K562 (cell line): ENCODE measurements at regions not wholly inside any gene's neighbourhood (a gene's known extent, or its start where the extent isn't known, plus 50 kb on each side); places are given as distances from the start of the nearest gene placed in this dataset.

Experiments used
- ATAC-seq: fragments of 200-7000 bp; cut with Tn5 transposase; 3 replicates; pipeline ENCODE4 v1.9.1; 2020; ENCODE audit warnings: moderate library complexity
- BruUV-seq: library from RNA; stranded (reverse); fragments of 400-500 nt; replicated peaks from 2 replicates; lab custom pipeline; 2021; lab: Mats Ljungman, UMichigan
- CTCF ChIA-PET: fragments of 300-600 bp; formaldehyde crosslinking; extraction: SDS; loops from one replicate; lab custom pipeline; 2021; ENCODE audit warnings: low intra/inter-chr PET ratio; lab: Yijun Ruan, JAX
- POLR2A ChIA-PET: fragments of 300-600, 350-650 bp; sonication (Branson Sonifier 250); formaldehyde crosslinking; extraction: SDS; loops from one replicate; lab custom pipeline; 2021; ENCODE audit warnings: antibody characterized with exemption, inconsistent platforms; lab: Yijun Ruan, JAX
- DNase-seq, 4 experiments: peaks; one replicate each; pipeline versions ENCODE4 v3.0.0 to v3.0.0-alpha.2; 2011 to 2018; ENCODE audit warnings: low spot score in 3 of 4, mixed read lengths in 3 of 4; ENCODE audit errors: extremely low read depth in 1 of 4
- FAIRE-seq: peaks from 2 replicates; lab custom pipeline; 2011; peaks lifted over from hg19 to GRCh38; lab: Jason Lieb, UNC
- H2AFZ ChIP-seq: 2 replicates; pipeline ENCODE4 v1.6.0; 2011; ENCODE audit warnings: low read depth, low read length, control low read depth, inconsistent platforms
- H3K27ac ChIP-seq: fragments of 200-600 bp; 3 replicates; pipeline ENCODE4 v1.8.0; 2011; ENCODE audit warnings: low read depth, mild to moderate bottlenecking, control low read depth, inconsistent platforms, low read length, moderate library complexity, mixed read lengths; ENCODE audit errors: extremely low read depth
- H3K27me3 ChIP-seq, 2 experiments: fragments of 300-600 bp in 1 of 2; 2 replicates in 1 of 2; 3 replicates in 1 of 2; pipeline versions ENCODE4 v1.6.0 to v1.8.0; 2011; ENCODE audit warnings: inconsistent platforms in 2 of 2, low read length in 2 of 2, mild to moderate bottlenecking in 1 of 2, mixed read lengths in 1 of 2, moderate library complexity in 1 of 2; ENCODE audit not compliant: control insufficient read depth in 2 of 2, insufficient read depth in 2 of 2
- H3K36me3 ChIP-seq: fragments of 300-600 bp; 3 replicates; pipeline ENCODE4 v1.8.0; 2011; ENCODE audit warnings: mild to moderate bottlenecking, low read length, inconsistent platforms; ENCODE audit not compliant: control insufficient read depth, insufficient read depth
- H3K4me1 ChIP-seq, 2 experiments: fragments of 200-600 bp in 1 of 2; replicated peaks in 1 of 2; 2 replicates in 1 of 2; 3 replicates in 1 of 2; pipeline versions ENCODE4 v1.5.1 to v1.8.0; 2011; ENCODE audit warnings: inconsistent platforms in 2 of 2, low read length in 2 of 2, mild to moderate bottlenecking in 1 of 2, mixed read lengths in 1 of 2, moderate library complexity in 1 of 2; ENCODE audit not compliant: control insufficient read depth in 2 of 2, insufficient read depth in 2 of 2
- H3K4me2 ChIP-seq: 2 replicates; pipeline ENCODE4 v1.6.1; 2011; ENCODE audit warnings: low read length, control low read depth, inconsistent platforms, mixed read lengths; ENCODE audit not compliant: insufficient read depth
- H3K4me3 ChIP-seq: fragments of 200-600 bp; sonication (generic), shearing (Covaris generic); 2 replicates; pipeline ENCODE4 v1.5.1; 2016; ENCODE audit warnings: control low read depth, inconsistent platforms
- H3K79me2 ChIP-seq: fragments of 200-600 bp; 3 replicates; pipeline ENCODE4 v1.8.0; 2011; ENCODE audit warnings: low read length, inconsistent platforms; ENCODE audit not compliant: control insufficient read depth, insufficient read depth
- H3K9ac ChIP-seq, 2 experiments: 2 replicates each; pipeline versions ENCODE4 v1.6.0 to v1.6.1; 2011; ENCODE audit warnings: low read depth in 2 of 2, low read length in 2 of 2, control low read depth in 1 of 2, inconsistent platforms in 1 of 2, mild to moderate bottlenecking in 1 of 2, mixed read lengths in 1 of 2; ENCODE audit not compliant: insufficient read depth in 1 of 2
- H3K9me1 ChIP-seq: one replicate; pipeline ENCODE4 v1.6.0; 2011; ENCODE audit warnings: inconsistent platforms, mild to moderate bottlenecking, low read length, moderate library complexity; ENCODE audit not compliant: control insufficient read depth, insufficient read depth
- H3K9me3 ChIP-seq: replicated peaks from 2 replicates; pipeline ENCODE4 v1.5.1; 2011; ENCODE audit warnings: low read depth, low read length, inconsistent platforms; ENCODE audit not compliant: control insufficient read depth, insufficient read depth
- H4K20me1 ChIP-seq: replicated peaks from 2 replicates; pipeline ENCODE4 v1.6.1; 2011; ENCODE audit warnings: low read length, inconsistent platforms, mixed read lengths; ENCODE audit not compliant: control insufficient read depth, insufficient read depth
- CBX2 ChIP-seq: fragments of 200-600 bp; sonication (generic); IDR thresholded peaks from one replicate; pipeline ENCODE4 v1.6.1; 2012; ENCODE audit warnings: mild to moderate bottlenecking, low read length, inconsistent platforms; ENCODE audit not compliant: insufficient read depth, poor library complexity, severe bottlenecking
- FUS ChIP-seq: fragments of 200-400 bp; formaldehyde crosslinking; optimal IDR thresholded peaks from 2 replicates; pipeline ENCODE3; 2017; ENCODE audit warnings: low read depth, low read length
- MYC ChIP-seq, 2 experiments: fragments of 250-450 bp in 1 of 2; sonication (Bioruptor Pico) in 1 of 2; IDR thresholded peaks; 2 replicates each; pipeline versions ENCODE4 v1.5.1 to v1.6.1; 2012 to 2021; ENCODE audit warnings: low read depth in 2 of 2, borderline replicate concordance in 1 of 2, improper control_type of control experiment in 1 of 2, low read length in 1 of 2, mild to moderate bottlenecking in 1 of 2, moderate library complexity in 1 of 2
- MYNN ChIP-seq, 2 experiments: sonication (generic); formaldehyde crosslinking in 1 of 2; IDR thresholded peaks; 2 replicates each; pipeline versions ENCODE4 v1.5.0 to v1.6.1; 2016 to 2020; ENCODE audit warnings: antibody characterized with exemption in 1 of 2, missing genetic modification reagents in 1 of 2
- PHF20 ChIP-seq: fragments of 450-650 bp; IDR thresholded peaks from 2 replicates; pipeline ENCODE4 v1.6.1; 2018; ENCODE audit not compliant: partially characterized antibody
- STAT5B ChIP-seq: fragments of 250-450 bp; sonication (Bioruptor Pico); IDR thresholded peaks from 2 replicates; pipeline ENCODE4 v1.8.0; 2021; ENCODE audit warnings: mild to moderate bottlenecking, inconsistent platforms
- ZBTB1 ChIP-seq: sonication (generic); formaldehyde crosslinking; IDR thresholded peaks from 2 replicates; pipeline ENCODE4 v1.8.1; 2023; ENCODE audit warnings: missing genetic modification reagents, low read depth, mild to moderate bottlenecking, borderline replicate concordance
- ZNF780A ChIP-seq: fragments of 250-450 bp; sonication (Bioruptor Pico); IDR thresholded peaks from 2 replicates; pipeline ENCODE4 v1.5.0; 2021; ENCODE audit warnings: mild to moderate bottlenecking
- WGBS: fragments of 100-300 bp; shearing (Covaris generic); methylation state at CpG from one replicate; pipeline ENCODE4 v1.1.6; 2016; ENCODE audit warnings: low coverage, mixed read lengths; ENCODE audit not compliant: insufficient coverage; ENCODE audit errors: missing lambda C conversion rate; 5-methylcytosine and 5-hydroxymethylcytosine counted together
- in situ Hi-C: fragments of 300-500 bp; cut with MboI; formaldehyde crosslinking; loops from 4 replicates; pipeline ENCODE4 v1.15.0; 2018; ENCODE audit warnings: inconsistent platforms, mixed read lengths
- intact Hi-C: fragments of 100-400 bp; cut with micrococcal nuclease; formaldehyde crosslinking; loops from 2 replicates; pipeline ENCODE4 v1.14.2; 2022
- TF ChIP-seq, protein P1 (sequence below): fragments of 200-800 bp; sonication (Bioruptor generic); IDR thresholded peaks from 2 replicates; pipeline ENCODE4 v1.6.1; 2017; ENCODE audit warnings: missing genetic modification characterization, missing compliant biosample characterization
- TF ChIP-seq, protein P2 (sequence below): fragments of 250-450 bp; sonication (Bioruptor Pico); IDR thresholded peaks from 2 replicates; pipeline ENCODE4 v1.5.0; 2022; ENCODE audit warnings: mild to moderate bottlenecking
- TF ChIP-seq, protein P3 (sequence below): IDR thresholded peaks from 2 replicates; pipeline ENCODE4 v1.6.1; 2011; ENCODE audit warnings: borderline replicate concordance, low read depth, mild to moderate bottlenecking, moderate library complexity, low read length; ENCODE audit not compliant: insufficient read depth, poor library complexity, severe bottlenecking

DNA sequence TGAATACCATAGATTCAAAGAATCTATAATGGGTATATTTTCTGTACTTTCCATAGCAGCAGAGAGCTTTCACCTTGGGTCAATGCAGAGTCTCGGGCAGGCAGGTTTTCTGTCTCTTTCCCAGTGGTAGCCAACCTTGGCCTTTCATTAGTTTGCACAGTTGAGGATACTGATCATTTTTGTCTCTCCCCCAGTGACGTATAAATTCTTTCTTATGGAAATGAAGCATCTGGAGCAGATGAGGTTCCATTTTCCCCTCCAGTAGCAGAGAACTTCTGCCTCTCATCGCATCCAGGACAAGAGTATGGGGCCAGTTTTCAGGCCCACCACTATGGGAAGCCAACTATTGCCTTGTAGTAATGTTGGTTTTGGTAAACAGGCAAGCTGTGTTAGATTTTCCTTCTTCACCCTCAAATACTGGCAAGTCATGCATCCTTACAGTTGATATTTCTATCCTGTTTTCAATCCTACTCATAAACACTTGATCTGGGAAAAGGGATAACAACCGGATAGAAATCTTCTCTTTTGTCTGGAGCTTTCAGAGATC lies 845.2 kb upstream of the CDH18 start (continued):
- TF ChIP-seq, protein P1, sequence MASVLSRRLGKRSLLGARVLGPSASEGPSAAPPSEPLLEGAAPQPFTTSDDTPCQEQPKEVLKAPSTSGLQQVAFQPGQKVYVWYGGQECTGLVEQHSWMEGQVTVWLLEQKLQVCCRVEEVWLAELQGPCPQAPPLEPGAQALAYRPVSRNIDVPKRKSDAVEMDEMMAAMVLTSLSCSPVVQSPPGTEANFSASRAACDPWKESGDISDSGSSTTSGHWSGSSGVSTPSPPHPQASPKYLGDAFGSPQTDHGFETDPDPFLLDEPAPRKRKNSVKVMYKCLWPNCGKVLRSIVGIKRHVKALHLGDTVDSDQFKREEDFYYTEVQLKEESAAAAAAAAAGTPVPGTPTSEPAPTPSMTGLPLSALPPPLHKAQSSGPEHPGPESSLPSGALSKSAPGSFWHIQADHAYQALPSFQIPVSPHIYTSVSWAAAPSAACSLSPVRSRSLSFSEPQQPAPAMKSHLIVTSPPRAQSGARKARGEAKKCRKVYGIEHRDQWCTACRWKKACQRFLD (CRISPR knock-in tag): no peak
- TF ChIP-seq, protein P2, sequence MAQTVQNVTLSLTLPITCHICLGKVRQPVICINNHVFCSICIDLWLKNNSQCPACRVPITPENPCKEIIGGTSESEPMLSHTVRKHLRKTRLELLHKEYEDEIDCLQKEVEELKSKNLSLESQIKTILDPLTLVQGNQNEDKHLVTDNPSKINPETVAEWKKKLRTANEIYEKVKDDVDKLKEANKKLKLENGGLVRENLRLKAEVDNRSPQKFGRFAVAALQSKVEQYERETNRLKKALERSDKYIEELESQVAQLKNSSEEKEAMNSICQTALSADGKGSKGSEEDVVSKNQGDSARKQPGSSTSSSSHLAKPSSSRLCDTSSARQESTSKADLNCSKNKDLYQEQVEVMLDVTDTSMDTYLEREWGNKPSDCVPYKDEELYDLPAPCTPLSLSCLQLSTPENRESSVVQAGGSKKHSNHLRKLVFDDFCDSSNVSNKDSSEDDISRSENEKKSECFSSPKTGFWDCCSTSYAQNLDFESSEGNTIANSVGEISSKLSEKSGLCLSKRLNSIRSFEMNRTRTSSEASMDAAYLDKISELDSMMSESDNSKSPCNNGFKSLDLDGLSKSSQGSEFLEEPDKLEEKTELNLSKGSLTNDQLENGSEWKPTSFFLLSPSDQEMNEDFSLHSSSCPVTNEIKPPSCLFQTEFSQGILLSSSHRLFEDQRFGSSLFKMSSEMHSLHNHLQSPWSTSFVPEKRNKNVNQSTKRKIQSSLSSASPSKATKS (CRISPR knock-in tag): no peak
- TF ChIP-seq PHF20 (no peak), CBX2 (no peak)

DNA sequence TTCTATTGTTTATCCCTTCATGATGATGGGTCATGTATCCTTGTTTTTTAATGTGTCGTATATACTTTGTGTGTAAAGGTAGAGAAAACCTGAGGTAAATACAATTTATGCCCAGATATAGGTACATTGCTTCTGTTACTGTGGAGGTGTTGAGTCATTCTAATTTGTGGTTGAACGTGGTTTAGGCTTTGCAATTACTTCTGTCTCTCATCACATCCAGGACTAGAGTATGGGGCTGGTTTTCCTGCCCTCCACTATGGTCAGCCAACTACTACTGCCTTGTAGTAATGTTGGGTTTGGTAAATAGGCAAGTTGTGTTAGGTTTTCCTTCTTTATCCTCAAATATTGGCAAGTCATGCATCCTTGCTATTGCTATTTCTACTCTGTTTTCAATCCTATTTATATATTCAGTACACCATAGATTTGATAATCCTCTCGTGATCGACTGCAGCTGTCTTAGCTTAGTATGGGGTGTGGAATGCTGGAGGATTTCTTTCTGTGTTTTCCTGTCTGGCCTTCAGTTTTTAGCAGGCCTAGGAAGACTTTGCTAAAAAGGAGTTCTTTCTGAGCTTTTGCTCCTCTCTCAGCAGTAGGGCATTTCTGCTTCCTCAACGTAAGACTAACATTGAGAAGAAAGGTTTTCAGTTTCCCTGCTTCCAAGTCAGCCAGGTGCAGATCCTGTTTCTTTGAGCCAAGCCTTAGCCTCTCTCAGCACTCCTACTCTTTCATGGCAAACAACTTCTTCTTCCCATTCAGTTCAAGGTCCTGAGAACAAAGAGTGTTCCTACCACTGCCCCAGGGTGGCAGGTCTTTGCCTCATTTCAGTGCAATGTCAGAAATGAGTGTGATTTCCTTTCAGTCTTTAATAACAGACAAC lies 844.4 kb upstream of the CDH18 start:
- FAIRE-seq (no peak), ATAC-seq (no peak), DNase-seq (peak in 2 of 4 experiments; percentile 2 to 3)
- Histone ChIP-seq H3K9me1 (no peaks in the 10 kb centered on the region), H3K4me2 (no peak overlapping the region), H3K4me1 (no peaks in the 10 kb centered on the region), H3K4me3 (no peak overlapping the region), H2AFZ (no peak overlapping the region), H3K27me3 (no peaks in the 10 kb centered on the region), H3K27ac (no peak overlapping the region), H3K79me2 (no peaks in the 10 kb centered on the region), H3K36me3 (no peaks in the 10 kb centered on the region), H4K20me1 (no peaks in the 10 kb centered on the region), H3K9me3 (no peaks in the 10 kb centered on the region), H3K9ac (no peak overlapping the region)
- intact Hi-C loops (no loop called here), in situ Hi-C loops (no loop called here)
- TF ChIP-seq MYNN (IDR thresholded peaks at IDR 0.05) (no peak), MYNN (CRISPR knock-in tag; IDR thresholded peaks at IDR 0.05) (no peak), FUS (no peak), ZNF780A (CRISPR knock-in tag) (no peak), STAT5B (CRISPR knock-in tag) (no peak), MYC (IDR thresholded peaks at IDR 0.05; ENCODE audit: low read depth, low read length) (no peak), MYC (CRISPR knock-in tag; IDR thresholded peaks at IDR 0.05; ENCODE audit: borderline replicate concordance, low read depth) (no peak), ZBTB1 (no peak)
- TF ChIP-seq, protein P3, sequence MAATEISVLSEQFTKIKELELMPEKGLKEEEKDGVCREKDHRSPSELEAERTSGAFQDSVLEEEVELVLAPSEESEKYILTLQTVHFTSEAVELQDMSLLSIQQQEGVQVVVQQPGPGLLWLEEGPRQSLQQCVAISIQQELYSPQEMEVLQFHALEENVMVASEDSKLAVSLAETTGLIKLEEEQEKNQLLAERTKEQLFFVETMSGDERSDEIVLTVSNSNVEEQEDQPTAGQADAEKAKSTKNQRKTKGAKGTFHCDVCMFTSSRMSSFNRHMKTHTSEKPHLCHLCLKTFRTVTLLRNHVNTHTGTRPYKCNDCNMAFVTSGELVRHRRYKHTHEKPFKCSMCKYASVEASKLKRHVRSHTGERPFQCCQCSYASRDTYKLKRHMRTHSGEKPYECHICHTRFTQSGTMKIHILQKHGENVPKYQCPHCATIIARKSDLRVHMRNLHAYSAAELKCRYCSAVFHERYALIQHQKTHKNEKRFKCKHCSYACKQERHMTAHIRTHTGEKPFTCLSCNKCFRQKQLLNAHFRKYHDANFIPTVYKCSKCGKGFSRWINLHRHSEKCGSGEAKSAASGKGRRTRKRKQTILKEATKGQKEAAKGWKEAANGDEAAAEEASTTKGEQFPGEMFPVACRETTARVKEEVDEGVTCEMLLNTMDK: no peak
- ChIA-PET POLR2A (no interaction called here), CTCF (no interaction called here)
- 3% methylated on average over 4 of the region's 5 CpGs for WGBS
- no TSS peak for BruUV-seq
